ENCODE measurements at regions not wholly inside any gene's neighbourhood (a gene's known extent, or its start where the extent isn't known, plus 50 kb on each side); places are given as distances from the start of the nearest gene placed in this dataset.

DNA sequence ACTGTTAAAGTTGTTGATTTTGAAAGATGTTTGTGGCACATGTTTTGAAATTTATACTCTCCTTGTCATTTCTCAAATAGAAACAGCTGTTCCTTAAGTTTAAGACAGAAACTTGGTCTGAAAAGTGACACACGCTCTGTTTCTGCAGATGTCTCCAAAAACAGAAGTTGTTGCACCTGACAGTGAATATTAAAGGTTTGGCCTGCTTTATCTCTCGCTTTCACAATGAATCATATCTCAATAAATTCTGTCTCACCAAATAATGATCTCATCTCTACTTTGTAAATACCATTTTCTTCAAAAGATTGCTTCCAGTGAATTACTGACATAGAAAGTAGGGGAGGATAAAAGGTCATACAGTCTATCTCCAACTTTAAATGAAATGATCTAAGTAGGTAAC is 294.9 kb upstream of the SYT4 start:
- POLR2A ChIA-PET: no interaction called here

GRCh38 chr18:43574974-43575373 is 297.7 kb upstream of the SYT4 start:
- H3K4me3 ChIP-seq (ENCODE audit: low read depth, low read length): no peak overlapping the region
- H3K27ac ChIP-seq (ENCODE audit: extremely low read depth, low read depth, low read length): no peak overlapping the region
- H3K4me1 ChIP-seq (ENCODE audit: control insufficient read depth, insufficient read depth, low read length): no peaks in the 10 kb centered on the region
- ChIA-PET CTCF (interaction anchor here (0.6 to 14.0 kb wide), 2 partner anchors 18 to 394 kb away, joined by 3 to 488 read pairs; no protein-coding TSS in a partner anchor), POLR2A (no interaction called here)
- no peaks in the 10 kb centered on the region for H3K36me3 ChIP-seq (ENCODE audit: control insufficient read depth in 2 of 2, insufficient read depth in 1 of 2, low read length in 2 of 2)
- H3K9me3 ChIP-seq (ENCODE audit: control insufficient read depth, insufficient read depth, low read depth, low read length): no peaks in the 10 kb centered on the region
- TF ChIP-seq SETDB1 (IDR thresholded peaks at IDR 0.05; ENCODE audit: insufficient read length, low read length) (no peak), BCL6B (tag by site-specific recombination; IDR thresholded peaks at IDR 0.05) (no peak), ZNF223 (tag by site-specific recombination; IDR thresholded peaks at IDR 0.05) (no peak), ZNF16 (tag by site-specific recombination; IDR thresholded peaks at IDR 0.05; ENCODE audit: low read depth) (no peak), ZSCAN16 (tag by site-specific recombination; IDR thresholded peaks at IDR 0.05) (no peak), PRDM1 (tag by site-specific recombination; IDR thresholded peaks at IDR 0.05) (no peak)
- TF ChIP-seq, protein P1, sequence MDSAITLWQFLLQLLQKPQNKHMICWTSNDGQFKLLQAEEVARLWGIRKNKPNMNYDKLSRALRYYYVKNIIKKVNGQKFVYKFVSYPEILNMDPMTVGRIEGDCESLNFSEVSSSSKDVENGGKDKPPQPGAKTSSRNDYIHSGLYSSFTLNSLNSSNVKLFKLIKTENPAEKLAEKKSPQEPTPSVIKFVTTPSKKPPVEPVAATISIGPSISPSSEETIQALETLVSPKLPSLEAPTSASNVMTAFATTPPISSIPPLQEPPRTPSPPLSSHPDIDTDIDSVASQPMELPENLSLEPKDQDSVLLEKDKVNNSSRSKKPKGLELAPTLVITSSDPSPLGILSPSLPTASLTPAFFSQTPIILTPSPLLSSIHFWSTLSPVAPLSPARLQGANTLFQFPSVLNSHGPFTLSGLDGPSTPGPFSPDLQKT (IDR thresholded peaks at IDR 0.05; ENCODE audit: borderline replicate concordance, low read depth, low read length): no peak

More for the DNA sequence above, 294.9 kb upstream of the SYT4 start:
- Histone ChIP-seq H3K36me3 (ENCODE audit: control insufficient read depth in 2 of 2, insufficient read depth in 1 of 2, low read length in 2 of 2) (no peaks in the 10 kb centered on the region), H3K4me3 (ENCODE audit: low read depth, low read length) (no peak overlapping the region), H3K4me1 (ENCODE audit: control insufficient read depth, insufficient read depth, low read length) (no peaks in the 10 kb centered on the region), H3K27ac (ENCODE audit: extremely low read depth, low read depth, low read length) (no peak overlapping the region), H3K9me3 (ENCODE audit: control insufficient read depth, insufficient read depth, low read depth, low read length) (no peaks in the 10 kb centered on the region)
- CTCF ChIA-PET: interaction anchor here (0.6 to 14.0 kb wide), 8 partner anchors 10 to 1503 kb away, joined by 3 to 488 read pairs (median 6); no protein-coding TSS in a partner anchor
- TF ChIP-seq HOXC10 (CRISPR knock-in tag; IDR thresholded peaks at IDR 0.05) (no peak), ZNF202 (tag by site-specific recombination; IDR thresholded peaks at IDR 0.05; ENCODE audit: borderline replicate concordance) (no peak), INSM2 (tag by site-specific recombination; IDR thresholded peaks at IDR 0.05) (no peak), ZFHX2 (tag by site-specific recombination; conservative IDR thresholded peaks at IDR 0.05) (no peak), ZXDB (tag by site-specific recombination; IDR thresholded peaks at IDR 0.05) (no peak), ZNF621 (tag by site-specific recombination; IDR thresholded peaks at IDR 0.05) (no peak), ZNF292 (tag by site-specific recombination; IDR thresholded peaks at IDR 0.05; ENCODE audit: borderline replicate concordance, low read depth) (no peak), ZNF398 (tag by site-specific recombination; IDR thresholded peaks at IDR 0.05) (no peak), OSR2 (tag by site-specific recombination; IDR thresholded peaks at IDR 0.05) (no peak), ZNF354C (tag by site-specific recombination; IDR thresholded peaks at IDR 0.05; ENCODE audit: borderline replicate concordance, low read depth) (no peak), ZNF837 (tag by site-specific recombination; IDR thresholded peaks at IDR 0.05) (no peak), ZIC2 (tag by site-specific recombination; IDR thresholded peaks at IDR 0.05) (no peak), YY2 (tag by site-specific recombination; IDR thresholded peaks at IDR 0.05) (no peak), ZNF138 (tag by site-specific recombination; IDR thresholded peaks at IDR 0.05; ENCODE audit: borderline replicate concordance) (no peak), ZNF426 (tag by site-specific recombination; IDR thresholded peaks at IDR 0.05) (no peak), TSHZ1 (tag by site-specific recombination; IDR thresholded peaks at IDR 0.05; ENCODE audit: borderline replicate concordance) (no peak)

Measured in HEK293 (cell line).